ENCODE measurements at regions not wholly inside any gene's neighbourhood (a gene's known extent, or its start where the extent isn't known, plus 50 kb on each side); places are given as distances from the start of the nearest gene placed in this dataset.

GRCh38 chr4:13900780-13901179 lies 273.3 kb upstream of the BOD1L1 start:
- TF ChIP-seq, protein P1, sequence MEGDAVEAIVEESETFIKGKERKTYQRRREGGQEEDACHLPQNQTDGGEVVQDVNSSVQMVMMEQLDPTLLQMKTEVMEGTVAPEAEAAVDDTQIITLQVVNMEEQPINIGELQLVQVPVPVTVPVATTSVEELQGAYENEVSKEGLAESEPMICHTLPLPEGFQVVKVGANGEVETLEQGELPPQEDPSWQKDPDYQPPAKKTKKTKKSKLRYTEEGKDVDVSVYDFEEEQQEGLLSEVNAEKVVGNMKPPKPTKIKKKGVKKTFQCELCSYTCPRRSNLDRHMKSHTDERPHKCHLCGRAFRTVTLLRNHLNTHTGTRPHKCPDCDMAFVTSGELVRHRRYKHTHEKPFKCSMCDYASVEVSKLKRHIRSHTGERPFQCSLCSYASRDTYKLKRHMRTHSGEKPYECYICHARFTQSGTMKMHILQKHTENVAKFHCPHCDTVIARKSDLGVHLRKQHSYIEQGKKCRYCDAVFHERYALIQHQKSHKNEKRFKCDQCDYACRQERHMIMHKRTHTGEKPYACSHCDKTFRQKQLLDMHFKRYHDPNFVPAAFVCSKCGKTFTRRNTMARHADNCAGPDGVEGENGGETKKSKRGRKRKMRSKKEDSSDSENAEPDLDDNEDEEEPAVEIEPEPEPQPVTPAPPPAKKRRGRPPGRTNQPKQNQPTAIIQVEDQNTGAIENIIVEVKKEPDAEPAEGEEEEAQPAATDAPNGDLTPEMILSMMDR (IDR thresholded peaks at IDR 0.05) = no peak
- TF ChIP-seq POLR2AphosphoS5 (IDR thresholded peaks at IDR 0.05) (no peak), POLR2A (IDR thresholded peaks at IDR 0.05) (no peak)
